CD14-positive monocyte (primary cell): ENCODE measurements at regions not wholly inside any gene's neighbourhood (a gene's known extent, or its start where the extent isn't known, plus 50 kb on each side); places are given as distances from the start of the nearest gene placed in this dataset.

Source experiments
- DNase-seq, 3 donors: peaks; one replicate each; pipeline ENCODE4 v3.0.0-alpha.2; 2011 to 2022
- H2AFZ ChIP-seq: 2 replicates; pipeline ENCODE4 v1.6.0; 2012; ENCODE audit warnings: mild to moderate bottlenecking, low read depth, low read length, inconsistent platforms; ENCODE audit not compliant: insufficient read depth, poor library complexity, severe bottlenecking
- H3K27ac ChIP-seq, 2 donors: 1 replicate in 1 of 2; 2 replicates in 1 of 2; pipeline ENCODE4 v1.5.1; 2012 to 2013; ENCODE audit warnings: low read length in 2 of 2, control low read depth in 1 of 2, inconsistent platforms in 1 of 2, low read depth in 1 of 2, mild to moderate bottlenecking in 1 of 2
- H3K27me3 ChIP-seq, 2 donors: one replicate each; pipeline versions ENCODE4 v1.6.0 to v1.6.1; 2011 to 2013; ENCODE audit warnings: low read length in 2 of 2; ENCODE audit not compliant: control insufficient read depth in 2 of 2, insufficient read depth in 2 of 2
- H3K36me3 ChIP-seq, 2 donors: replicated peaks in 1 of 2; 1 replicate in 1 of 2; 2 replicates in 1 of 2; pipeline versions ENCODE4 v1.5.1 to v1.6.1; 2012 to 2013; ENCODE audit warnings: low read length in 2 of 2, control low read depth in 1 of 2, inconsistent platforms in 1 of 2, mild to moderate bottlenecking in 1 of 2; ENCODE audit not compliant: insufficient read depth in 2 of 2, control insufficient read depth in 1 of 2
- H3K4me1 ChIP-seq, 2 donors: 1 replicate in 1 of 2; 2 replicates in 1 of 2; pipeline versions ENCODE4 v1.5.1 to v1.6.1; 2012 to 2013; ENCODE audit warnings: low read length in 2 of 2, control low read depth in 1 of 2, inconsistent platforms in 1 of 2, mild to moderate bottlenecking in 1 of 2, moderate library complexity in 1 of 2; ENCODE audit not compliant: insufficient read depth in 2 of 2, control insufficient read depth in 1 of 2
- H3K4me2 ChIP-seq: replicated peaks from 2 replicates; pipeline ENCODE3; 2012; ENCODE audit warnings: low read length, moderate library complexity, mild to moderate bottlenecking; ENCODE audit not compliant: poor library complexity, severe bottlenecking; ENCODE audit errors: extremely low read depth
- H3K4me3 ChIP-seq, 3 experiments: fragments of 200-600 bp in 1 of 3; sonication (generic) in 1 of 3; replicated peaks in 1 of 3; 1 replicate in 2 of 3; 2 replicates in 1 of 3; pipeline ENCODE4 v1.5.1; 2011 to 2013; ENCODE audit warnings: low read length in 3 of 3, mild to moderate bottlenecking in 3 of 3, control low read depth in 2 of 3, low read depth in 2 of 3, inconsistent platforms in 1 of 3, moderate library complexity in 1 of 3
- H3K79me2 ChIP-seq: 2 replicates; pipeline ENCODE4 v1.6.0; 2012; ENCODE audit warnings: mild to moderate bottlenecking, control low read depth, inconsistent platforms, low read length, moderate library complexity; ENCODE audit not compliant: insufficient read depth
- H3K9ac ChIP-seq: 2 replicates; pipeline ENCODE4 v1.6.0; 2017; ENCODE audit warnings: low read length, mild to moderate bottlenecking; ENCODE audit not compliant: insufficient read depth, poor library complexity, severe bottlenecking
- H3K9me3 ChIP-seq, 2 donors: replicated peaks in 1 of 2; 1 replicate in 1 of 2; 2 replicates in 1 of 2; pipeline versions ENCODE4 v1.5.1 to v1.6.1; 2012 to 2013; ENCODE audit warnings: low read length in 2 of 2, control low read depth in 1 of 2; ENCODE audit not compliant: control insufficient read depth in 1 of 2, insufficient read depth in 1 of 2
- H4K20me1 ChIP-seq: 2 replicates; pipeline ENCODE4 v1.6.0; 2012; ENCODE audit warnings: mild to moderate bottlenecking, low read length, control low read depth, moderate library complexity; ENCODE audit not compliant: insufficient read depth
- H3K27ac Mint-ChIP-seq, 7 donors: one replicate each; pipeline ENCODE4 v1.8.0; 2020; ENCODE audit warnings: mild to moderate bottlenecking in 7 of 7, mixed read lengths in 7 of 7, moderate library complexity in 6 of 7, inconsistent platforms in 2 of 7
- H3K27me3 Mint-ChIP-seq, 3 donors: one replicate each; pipeline ENCODE4 v1.8.0; 2021 to 2022; ENCODE audit warnings: low read depth in 3 of 3, mild to moderate bottlenecking in 3 of 3, mixed read lengths in 3 of 3, moderate library complexity in 3 of 3, inconsistent platforms in 1 of 3
- H3K36me3 Mint-ChIP-seq, 2 donors: one replicate each; pipeline ENCODE4 v1.8.0; 2020; ENCODE audit warnings: mixed read lengths in 2 of 2, inconsistent platforms in 1 of 2, mild to moderate bottlenecking in 1 of 2
- H3K4me1 Mint-ChIP-seq: one replicate; pipeline ENCODE4 v1.8.0; 2020; ENCODE audit warnings: mild to moderate bottlenecking, mixed read lengths
- H3K4me3 Mint-ChIP-seq, 2 donors: one replicate each; pipeline ENCODE4 v1.8.0; 2020; ENCODE audit warnings: mild to moderate bottlenecking in 2 of 2, mixed read lengths in 2 of 2, moderate library complexity in 1 of 2
- H3K9me3 Mint-ChIP-seq, 7 donors: one replicate each; pipeline ENCODE4 v1.8.0; 2020 to 2022; ENCODE audit warnings: mixed read lengths in 7 of 7, mild to moderate bottlenecking in 6 of 7, moderate library complexity in 6 of 7, inconsistent platforms in 2 of 7
- WGBS: methylation state at CpG from one replicate; pipeline ENCODE4 v1.1.5; 2013; ENCODE audit warnings: missing lambda C conversion rate; ENCODE audit not compliant: insufficient coverage; 5-methylcytosine and 5-hydroxymethylcytosine counted together
- intact Hi-C, 2 donors: fragments of 100-400 bp; cut with micrococcal nuclease; formaldehyde crosslinking; loops; one replicate each; pipeline versions ENCODE4 v1.15.0 to v1.15.1; 2023
- TF ChIP-seq, protein P1 (sequence below): fragments of 200-600 bp; IDR thresholded peaks from one replicate; pipeline ENCODE4 v1.8.0; 2022; ENCODE audit warnings: antibody characterized with exemption, mild to moderate bottlenecking

DNA sequence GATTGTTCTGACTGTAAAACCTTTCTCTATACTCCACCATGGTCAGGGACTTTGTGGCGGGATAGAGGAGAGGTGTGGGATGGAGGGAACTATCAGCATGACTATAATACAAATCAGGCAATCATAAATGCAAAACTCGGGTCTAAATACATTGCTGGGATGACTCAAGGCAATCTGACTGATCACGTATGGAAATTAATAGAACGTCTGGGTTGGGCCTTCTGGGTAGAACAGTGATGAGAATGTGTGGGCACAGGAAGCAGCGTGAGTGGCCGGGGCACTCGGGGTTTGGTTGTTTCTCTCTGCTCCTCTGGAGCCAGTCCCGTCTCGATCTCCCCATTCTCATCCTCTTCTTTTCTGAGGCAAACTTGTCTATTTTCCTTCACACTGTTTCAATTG is 485.8 kb downstream of the VRK1 start:
- H3K4me3 Mint-ChIP-seq, result no peak overlapping the region
- Histone ChIP-seq H3K4me2 (no peak overlapping the region), H2AFZ (no peak overlapping the region), H3K27me3 (no peaks in the 10 kb centered on the region), H3K79me2 (no peaks in the 10 kb centered on the region), H3K4me3 (no peak overlapping the region), H4K20me1 (no peaks in the 10 kb centered on the region), H3K36me3 (no peaks in the 10 kb centered on the region), H3K4me1 (no peaks in the 10 kb centered on the region), H3K9me3 (no peaks in the 10 kb centered on the region), H3K27ac (no peak overlapping the region), H3K9ac (no peak overlapping the region)
- no peaks in the 10 kb centered on the region for H3K4me1 Mint-ChIP-seq
- no peaks in the 10 kb centered on the region for H3K36me3 Mint-ChIP-seq
- TF ChIP-seq, protein P1, sequence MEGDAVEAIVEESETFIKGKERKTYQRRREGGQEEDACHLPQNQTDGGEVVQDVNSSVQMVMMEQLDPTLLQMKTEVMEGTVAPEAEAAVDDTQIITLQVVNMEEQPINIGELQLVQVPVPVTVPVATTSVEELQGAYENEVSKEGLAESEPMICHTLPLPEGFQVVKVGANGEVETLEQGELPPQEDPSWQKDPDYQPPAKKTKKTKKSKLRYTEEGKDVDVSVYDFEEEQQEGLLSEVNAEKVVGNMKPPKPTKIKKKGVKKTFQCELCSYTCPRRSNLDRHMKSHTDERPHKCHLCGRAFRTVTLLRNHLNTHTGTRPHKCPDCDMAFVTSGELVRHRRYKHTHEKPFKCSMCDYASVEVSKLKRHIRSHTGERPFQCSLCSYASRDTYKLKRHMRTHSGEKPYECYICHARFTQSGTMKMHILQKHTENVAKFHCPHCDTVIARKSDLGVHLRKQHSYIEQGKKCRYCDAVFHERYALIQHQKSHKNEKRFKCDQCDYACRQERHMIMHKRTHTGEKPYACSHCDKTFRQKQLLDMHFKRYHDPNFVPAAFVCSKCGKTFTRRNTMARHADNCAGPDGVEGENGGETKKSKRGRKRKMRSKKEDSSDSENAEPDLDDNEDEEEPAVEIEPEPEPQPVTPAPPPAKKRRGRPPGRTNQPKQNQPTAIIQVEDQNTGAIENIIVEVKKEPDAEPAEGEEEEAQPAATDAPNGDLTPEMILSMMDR, result no peak
- H3K27ac Mint-ChIP-seq, result no peak overlapping the region
- WGBS, result no CpG with 5 or more reads among the region's 9 CpGs
- DNase-seq, result no peak
- peaks cover 3 to 4% (median 4%) of the 10 kb centered on the region in 3 donors for H3K27me3 Mint-ChIP-seq
- peaks cover 0 to 3% (median 0%) of the 10 kb centered on the region in 7 donors for H3K9me3 Mint-ChIP-seq
- intact Hi-C loops, result no loop called here

DNA sequence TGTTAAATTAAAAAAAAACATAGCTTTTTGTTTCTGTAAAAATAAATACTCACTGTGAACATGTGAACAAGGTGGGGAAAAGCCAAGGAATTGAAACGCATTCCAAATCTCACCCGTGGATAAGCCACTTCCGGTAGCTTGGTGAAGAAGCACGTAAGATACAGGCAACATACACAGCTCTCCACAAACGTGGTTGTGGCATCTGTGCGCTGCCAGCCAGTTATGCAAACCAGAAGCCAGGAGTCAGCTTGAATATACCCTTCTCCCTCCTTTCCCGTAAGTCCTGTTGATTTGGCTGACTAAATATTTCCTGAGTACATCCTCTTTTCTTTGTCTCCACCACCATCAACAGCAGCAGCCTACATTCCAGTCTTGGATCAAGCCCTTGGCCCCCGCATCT is 486.2 kb downstream of the VRK1 start:
- TF ChIP-seq, protein P1, result no peak
- Histone ChIP-seq H3K36me3 (no peaks in the 10 kb centered on the region), H3K4me3 (no peak overlapping the region), H3K9me3 (no peaks in the 10 kb centered on the region), H3K9ac (no peak overlapping the region), H3K4me2 (no peak overlapping the region), H2AFZ (no peak overlapping the region), H4K20me1 (no peaks in the 10 kb centered on the region), H3K27ac (no peak overlapping the region), H3K27me3 (no peaks in the 10 kb centered on the region), H3K79me2 (no peaks in the 10 kb centered on the region), H3K4me1 (no peaks in the 10 kb centered on the region)
- no peak overlapping the region for H3K4me3 Mint-ChIP-seq
- no peak for DNase-seq
- WGBS, result 55% methylated on average over 8 of the region's 8 CpGs
- intact Hi-C loops, result no loop called here
- H3K9me3 Mint-ChIP-seq, result peaks cover 0 to 3% (median 0%) of the 10 kb centered on the region in 7 donors
- no peak overlapping the region for H3K27ac Mint-ChIP-seq
- peaks cover 3 to 6% (median 6%) of the 10 kb centered on the region in 3 donors for H3K27me3 Mint-ChIP-seq
- no peaks in the 10 kb centered on the region for H3K36me3 Mint-ChIP-seq
- no peaks in the 10 kb centered on the region for H3K4me1 Mint-ChIP-seq
